ENCODE measurements at regions not wholly inside any gene's neighbourhood (a gene's known extent, or its start where the extent isn't known, plus 50 kb on each side); places are given as distances from the start of the nearest gene placed in this dataset.

DNA sequence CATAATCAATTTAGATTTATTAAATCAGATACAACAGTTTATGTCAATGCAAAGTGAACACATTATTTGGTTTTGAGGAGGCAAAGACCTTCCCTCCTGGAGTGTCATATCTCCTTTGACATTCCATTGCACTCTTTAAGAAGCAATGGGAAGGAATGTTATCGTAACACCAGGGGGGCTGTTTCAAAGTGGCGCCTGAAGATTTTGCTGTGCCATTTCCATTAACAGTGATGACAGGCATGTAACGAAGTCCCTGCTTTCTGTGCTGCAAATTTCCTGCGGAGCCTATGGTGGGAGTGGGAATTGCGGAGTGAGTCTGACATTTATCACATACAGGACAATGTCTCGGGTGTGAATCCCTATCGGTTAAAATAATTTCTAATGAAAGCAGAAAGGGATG is 499.6 kb upstream of the RAB6C start:
- DNase-seq (ENCODE audit: low read depth, low spot score) = no peak
- Histone ChIP-seq H3K27me3 (ENCODE audit: control insufficient read depth, insufficient read depth, low read length) (no peaks in the 10 kb centered on the region), H3K9me3 (ENCODE audit: control insufficient read depth, insufficient read depth, low read length) (peaks cover 15% of the 10 kb centered on the region), H3K4me3 (ENCODE audit: low read depth, low read length) (no peak overlapping the region), H3K27ac (ENCODE audit: low read depth, low read length) (no peak overlapping the region)
- CTCF ChIA-PET = no interaction called here
- POLR2A ChIA-PET = no interaction called here
- TF ChIP-seq, protein P1, sequence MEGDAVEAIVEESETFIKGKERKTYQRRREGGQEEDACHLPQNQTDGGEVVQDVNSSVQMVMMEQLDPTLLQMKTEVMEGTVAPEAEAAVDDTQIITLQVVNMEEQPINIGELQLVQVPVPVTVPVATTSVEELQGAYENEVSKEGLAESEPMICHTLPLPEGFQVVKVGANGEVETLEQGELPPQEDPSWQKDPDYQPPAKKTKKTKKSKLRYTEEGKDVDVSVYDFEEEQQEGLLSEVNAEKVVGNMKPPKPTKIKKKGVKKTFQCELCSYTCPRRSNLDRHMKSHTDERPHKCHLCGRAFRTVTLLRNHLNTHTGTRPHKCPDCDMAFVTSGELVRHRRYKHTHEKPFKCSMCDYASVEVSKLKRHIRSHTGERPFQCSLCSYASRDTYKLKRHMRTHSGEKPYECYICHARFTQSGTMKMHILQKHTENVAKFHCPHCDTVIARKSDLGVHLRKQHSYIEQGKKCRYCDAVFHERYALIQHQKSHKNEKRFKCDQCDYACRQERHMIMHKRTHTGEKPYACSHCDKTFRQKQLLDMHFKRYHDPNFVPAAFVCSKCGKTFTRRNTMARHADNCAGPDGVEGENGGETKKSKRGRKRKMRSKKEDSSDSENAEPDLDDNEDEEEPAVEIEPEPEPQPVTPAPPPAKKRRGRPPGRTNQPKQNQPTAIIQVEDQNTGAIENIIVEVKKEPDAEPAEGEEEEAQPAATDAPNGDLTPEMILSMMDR (IDR thresholded peaks at IDR 0.05; ENCODE audit: low read depth, low read length) = no peak

GRCh38 chr2:129480790-129481189 is 498.7 kb upstream of the RAB6C start:
- no peak for DNase-seq (ENCODE audit: low read depth, low spot score)
- Histone ChIP-seq H3K9me3 (ENCODE audit: control insufficient read depth, insufficient read depth, low read length) (peaks cover 23% of the 10 kb centered on the region), H3K27ac (ENCODE audit: low read depth, low read length) (no peak overlapping the region), H3K4me3 (ENCODE audit: low read depth, low read length) (no peak overlapping the region), H3K27me3 (ENCODE audit: control insufficient read depth, insufficient read depth, low read length) (no peaks in the 10 kb centered on the region)
- ChIA-PET POLR2A (no interaction called here), CTCF (no interaction called here)
- TF ChIP-seq, protein P1 (IDR thresholded peaks at IDR 0.05; ENCODE audit: low read depth, low read length) = no peak

- Histone ChIP-seq H3K27me3 (ENCODE audit: control insufficient read depth, insufficient read depth, low read length) (no peaks in the 10 kb centered on the region), H3K27ac (ENCODE audit: low read depth, low read length) (no peak overlapping the region), H3K4me3 (ENCODE audit: low read depth, low read length) (no peak overlapping the region), H3K9me3 (ENCODE audit: control insufficient read depth, insufficient read depth, low read length) (peaks cover 27% of the 10 kb centered on the region)
- TF ChIP-seq, protein P1 (IDR thresholded peaks at IDR 0.05; ENCODE audit: low read depth, low read length) = no peak
- CTCF ChIA-PET = no interaction called here
- no peak for DNase-seq (ENCODE audit: low read depth, low spot score)
- POLR2A ChIA-PET = no interaction called here
Observed at GRCh38 chr2:129481306-129482219, 497.9 kb upstream of the RAB6C start.

- no peak for DNase-seq (ENCODE audit: low read depth, low spot score)
- TF ChIP-seq, protein P1 (IDR thresholded peaks at IDR 0.05; ENCODE audit: low read depth, low read length) = no peak
- CTCF ChIA-PET = no interaction called here
- Histone ChIP-seq H3K27ac (ENCODE audit: low read depth, low read length) (no peak overlapping the region), H3K9me3 (ENCODE audit: control insufficient read depth, insufficient read depth, low read length) (peaks cover 27% of the 10 kb centered on the region), H3K27me3 (ENCODE audit: control insufficient read depth, insufficient read depth, low read length) (no peaks in the 10 kb centered on the region), H3K4me3 (ENCODE audit: low read depth, low read length) (no peak overlapping the region)
- POLR2A ChIA-PET = no interaction called here
Observed at GRCh38 chr2:129482626-129483025, 496.8 kb upstream of the RAB6C start.

- no peak overlapping the region for H3K4me3 ChIP-seq (ENCODE audit: low read depth, low read length)
- peaks cover 33% of the 10 kb centered on the region for H3K9me3 ChIP-seq (ENCODE audit: control insufficient read depth, insufficient read depth, low read length)
- no peaks in the 10 kb centered on the region for H3K27me3 ChIP-seq (ENCODE audit: control insufficient read depth, insufficient read depth, low read length)
- DNase-seq (ENCODE audit: low read depth, low spot score) = no peak
- ChIA-PET CTCF (no interaction called here), POLR2A (no interaction called here)
- H3K27ac ChIP-seq (ENCODE audit: low read depth, low read length) = no peak overlapping the region
- TF ChIP-seq, protein P1 (IDR thresholded peaks at IDR 0.05; ENCODE audit: low read depth, low read length) = no peak
Observed at GRCh38 chr2:129483366-129483765, 496.1 kb upstream of the RAB6C start.

Data from AG04450 (cell line).